CD14-positive monocyte (primary cell): ENCODE measurements at regions not wholly inside any gene's neighbourhood (a gene's known extent, or its start where the extent isn't known, plus 50 kb on each side); places are given as distances from the start of the nearest gene placed in this dataset.

Experiments used
- DNase-seq, 3 donors: peaks; one replicate each; pipeline ENCODE4 v3.0.0-alpha.2; 2011 to 2022
- H2AFZ ChIP-seq: 2 replicates; pipeline ENCODE4 v1.6.0; 2012; ENCODE audit warnings: mild to moderate bottlenecking, low read depth, low read length, inconsistent platforms; ENCODE audit not compliant: insufficient read depth, poor library complexity, severe bottlenecking
- H3K27ac ChIP-seq, 2 donors: 1 replicate in 1 of 2; 2 replicates in 1 of 2; pipeline ENCODE4 v1.5.1; 2012 to 2013; ENCODE audit warnings: low read length in 2 of 2, control low read depth in 1 of 2, inconsistent platforms in 1 of 2, low read depth in 1 of 2, mild to moderate bottlenecking in 1 of 2
- H3K27me3 ChIP-seq, 2 donors: one replicate each; pipeline versions ENCODE4 v1.6.0 to v1.6.1; 2011 to 2013; ENCODE audit warnings: low read length in 2 of 2; ENCODE audit not compliant: control insufficient read depth in 2 of 2, insufficient read depth in 2 of 2
- H3K36me3 ChIP-seq, 2 donors: replicated peaks in 1 of 2; 1 replicate in 1 of 2; 2 replicates in 1 of 2; pipeline versions ENCODE4 v1.5.1 to v1.6.1; 2012 to 2013; ENCODE audit warnings: low read length in 2 of 2, control low read depth in 1 of 2, inconsistent platforms in 1 of 2, mild to moderate bottlenecking in 1 of 2; ENCODE audit not compliant: insufficient read depth in 2 of 2, control insufficient read depth in 1 of 2
- H3K4me1 ChIP-seq, 2 donors: 1 replicate in 1 of 2; 2 replicates in 1 of 2; pipeline versions ENCODE4 v1.5.1 to v1.6.1; 2012 to 2013; ENCODE audit warnings: low read length in 2 of 2, control low read depth in 1 of 2, inconsistent platforms in 1 of 2, mild to moderate bottlenecking in 1 of 2, moderate library complexity in 1 of 2; ENCODE audit not compliant: insufficient read depth in 2 of 2, control insufficient read depth in 1 of 2
- H3K4me2 ChIP-seq: replicated peaks from 2 replicates; pipeline ENCODE3; 2012; ENCODE audit warnings: low read length, moderate library complexity, mild to moderate bottlenecking; ENCODE audit not compliant: poor library complexity, severe bottlenecking; ENCODE audit errors: extremely low read depth
- H3K4me3 ChIP-seq, 3 experiments: fragments of 200-600 bp in 1 of 3; sonication (generic) in 1 of 3; replicated peaks in 1 of 3; 1 replicate in 2 of 3; 2 replicates in 1 of 3; pipeline ENCODE4 v1.5.1; 2011 to 2013; ENCODE audit warnings: low read length in 3 of 3, mild to moderate bottlenecking in 3 of 3, control low read depth in 2 of 3, low read depth in 2 of 3, inconsistent platforms in 1 of 3, moderate library complexity in 1 of 3
- H3K79me2 ChIP-seq: 2 replicates; pipeline ENCODE4 v1.6.0; 2012; ENCODE audit warnings: mild to moderate bottlenecking, control low read depth, inconsistent platforms, low read length, moderate library complexity; ENCODE audit not compliant: insufficient read depth
- H3K9ac ChIP-seq: 2 replicates; pipeline ENCODE4 v1.6.0; 2017; ENCODE audit warnings: low read length, mild to moderate bottlenecking; ENCODE audit not compliant: insufficient read depth, poor library complexity, severe bottlenecking
- H3K9me3 ChIP-seq, 2 donors: replicated peaks in 1 of 2; 1 replicate in 1 of 2; 2 replicates in 1 of 2; pipeline versions ENCODE4 v1.5.1 to v1.6.1; 2012 to 2013; ENCODE audit warnings: low read length in 2 of 2, control low read depth in 1 of 2; ENCODE audit not compliant: control insufficient read depth in 1 of 2, insufficient read depth in 1 of 2
- H4K20me1 ChIP-seq: 2 replicates; pipeline ENCODE4 v1.6.0; 2012; ENCODE audit warnings: mild to moderate bottlenecking, low read length, control low read depth, moderate library complexity; ENCODE audit not compliant: insufficient read depth
- H3K27ac Mint-ChIP-seq, 7 donors: one replicate each; pipeline ENCODE4 v1.8.0; 2020; ENCODE audit warnings: mild to moderate bottlenecking in 7 of 7, mixed read lengths in 7 of 7, moderate library complexity in 6 of 7, inconsistent platforms in 2 of 7
- H3K27me3 Mint-ChIP-seq, 3 donors: one replicate each; pipeline ENCODE4 v1.8.0; 2021 to 2022; ENCODE audit warnings: low read depth in 3 of 3, mild to moderate bottlenecking in 3 of 3, mixed read lengths in 3 of 3, moderate library complexity in 3 of 3, inconsistent platforms in 1 of 3
- H3K36me3 Mint-ChIP-seq, 2 donors: one replicate each; pipeline ENCODE4 v1.8.0; 2020; ENCODE audit warnings: mixed read lengths in 2 of 2, inconsistent platforms in 1 of 2, mild to moderate bottlenecking in 1 of 2
- H3K4me1 Mint-ChIP-seq: one replicate; pipeline ENCODE4 v1.8.0; 2020; ENCODE audit warnings: mild to moderate bottlenecking, mixed read lengths
- H3K4me3 Mint-ChIP-seq, 2 donors: one replicate each; pipeline ENCODE4 v1.8.0; 2020; ENCODE audit warnings: mild to moderate bottlenecking in 2 of 2, mixed read lengths in 2 of 2, moderate library complexity in 1 of 2
- H3K9me3 Mint-ChIP-seq, 7 donors: one replicate each; pipeline ENCODE4 v1.8.0; 2020 to 2022; ENCODE audit warnings: mixed read lengths in 7 of 7, mild to moderate bottlenecking in 6 of 7, moderate library complexity in 6 of 7, inconsistent platforms in 2 of 7
- WGBS: methylation state at CpG from one replicate; pipeline ENCODE4 v1.1.5; 2013; ENCODE audit warnings: missing lambda C conversion rate; ENCODE audit not compliant: insufficient coverage; 5-methylcytosine and 5-hydroxymethylcytosine counted together
- intact Hi-C, 2 donors: fragments of 100-400 bp; cut with micrococcal nuclease; formaldehyde crosslinking; loops; one replicate each; pipeline versions ENCODE4 v1.15.0 to v1.15.1; 2023
- TF ChIP-seq, protein P1 (sequence below): fragments of 200-600 bp; IDR thresholded peaks from one replicate; pipeline ENCODE4 v1.8.0; 2022; ENCODE audit warnings: antibody characterized with exemption, mild to moderate bottlenecking

DNA sequence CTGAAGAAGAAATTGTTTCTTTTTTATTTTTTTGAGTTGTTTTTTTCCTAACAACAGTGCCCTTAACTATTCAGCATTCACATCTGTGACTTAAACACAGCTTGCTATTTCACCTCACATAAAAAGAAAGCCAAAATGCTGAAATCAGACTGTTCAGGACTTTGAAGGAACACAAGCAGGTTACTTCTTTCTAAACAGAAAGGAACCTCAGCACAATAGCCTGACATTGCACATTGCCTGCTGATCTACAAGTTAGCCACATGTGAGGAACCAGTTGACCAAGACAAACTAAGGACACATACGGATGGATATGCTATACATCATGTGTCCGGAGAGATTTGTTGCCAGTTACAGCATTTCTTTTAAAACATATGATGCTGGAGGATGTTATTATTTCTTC, 331.1 kb downstream of the FSIP2 start:
- intact Hi-C loops: no loop called here
- no peaks in the 10 kb centered on the region for H3K4me1 ChIP-seq
- DNase-seq: no peak
- H3K4me2 ChIP-seq: no peak overlapping the region
- H2AFZ ChIP-seq: no peak overlapping the region
- H4K20me1 ChIP-seq: no peaks in the 10 kb centered on the region
- no peaks in the 10 kb centered on the region for H3K9me3 ChIP-seq
- Mint-ChIP-seq H3K4me1 (no peaks in the 10 kb centered on the region), H3K4me3 (no peak overlapping the region), H3K27ac (no peak overlapping the region), H3K27me3 (peaks cover 0 to 1% (median 0%) of the 10 kb centered on the region in 3 donors), H3K9me3 (peaks cover 0 to 6% (median 3%) of the 10 kb centered on the region in 7 donors), H3K36me3 (no peaks in the 10 kb centered on the region)
- WGBS: no CpG with 5 or more reads among the region's 2 CpGs
- TF ChIP-seq, protein P1, sequence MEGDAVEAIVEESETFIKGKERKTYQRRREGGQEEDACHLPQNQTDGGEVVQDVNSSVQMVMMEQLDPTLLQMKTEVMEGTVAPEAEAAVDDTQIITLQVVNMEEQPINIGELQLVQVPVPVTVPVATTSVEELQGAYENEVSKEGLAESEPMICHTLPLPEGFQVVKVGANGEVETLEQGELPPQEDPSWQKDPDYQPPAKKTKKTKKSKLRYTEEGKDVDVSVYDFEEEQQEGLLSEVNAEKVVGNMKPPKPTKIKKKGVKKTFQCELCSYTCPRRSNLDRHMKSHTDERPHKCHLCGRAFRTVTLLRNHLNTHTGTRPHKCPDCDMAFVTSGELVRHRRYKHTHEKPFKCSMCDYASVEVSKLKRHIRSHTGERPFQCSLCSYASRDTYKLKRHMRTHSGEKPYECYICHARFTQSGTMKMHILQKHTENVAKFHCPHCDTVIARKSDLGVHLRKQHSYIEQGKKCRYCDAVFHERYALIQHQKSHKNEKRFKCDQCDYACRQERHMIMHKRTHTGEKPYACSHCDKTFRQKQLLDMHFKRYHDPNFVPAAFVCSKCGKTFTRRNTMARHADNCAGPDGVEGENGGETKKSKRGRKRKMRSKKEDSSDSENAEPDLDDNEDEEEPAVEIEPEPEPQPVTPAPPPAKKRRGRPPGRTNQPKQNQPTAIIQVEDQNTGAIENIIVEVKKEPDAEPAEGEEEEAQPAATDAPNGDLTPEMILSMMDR: no peak
- H3K27ac ChIP-seq: no peak overlapping the region
- H3K9ac ChIP-seq: no peak overlapping the region
- no peaks in the 10 kb centered on the region for H3K27me3 ChIP-seq
- H3K79me2 ChIP-seq: no peaks in the 10 kb centered on the region
- H3K36me3 ChIP-seq: no peaks in the 10 kb centered on the region
- H3K4me3 ChIP-seq: no peak overlapping the region

DNA sequence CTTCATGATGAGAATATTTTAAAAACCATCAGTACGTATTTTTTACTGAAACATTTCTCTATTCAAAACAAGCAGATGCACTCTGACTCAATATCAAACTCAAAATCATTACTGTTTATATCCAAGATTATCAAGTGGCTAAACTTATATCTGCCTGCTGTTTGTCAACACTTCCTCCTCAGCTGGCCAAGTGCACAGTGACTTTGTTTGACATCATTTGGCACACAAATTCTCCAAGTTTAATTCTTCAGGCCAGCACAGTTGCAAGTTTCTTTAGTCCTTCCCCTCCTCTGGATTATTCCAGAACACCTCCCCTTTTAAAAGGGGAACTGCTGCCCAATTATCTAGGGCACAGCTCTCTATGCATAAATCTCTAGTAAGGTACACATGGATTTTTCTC, 346.6 kb downstream of the FSIP2 start:
- no peak overlapping the region for H3K27ac ChIP-seq
- H3K4me3 ChIP-seq: no peak overlapping the region
- no peak overlapping the region for H3K4me2 ChIP-seq
- TF ChIP-seq, protein P1: no peak
- H3K4me1 ChIP-seq: no peaks in the 10 kb centered on the region
- no peak for DNase-seq
- no peak overlapping the region for H3K4me3 Mint-ChIP-seq
- H3K27me3 ChIP-seq: no peaks in the 10 kb centered on the region
- no CpG with 5 or more reads among the region's 1 CpG for WGBS
- no peaks in the 10 kb centered on the region for H3K79me2 ChIP-seq
- no peaks in the 10 kb centered on the region for H3K9me3 ChIP-seq
- no peak overlapping the region for H2AFZ ChIP-seq
- no peak overlapping the region for H3K27ac Mint-ChIP-seq
- intact Hi-C loops: no loop called here
- no peaks in the 10 kb centered on the region for H3K27me3 Mint-ChIP-seq
- H3K36me3 ChIP-seq: no peaks in the 10 kb centered on the region
- peaks cover 0 to 4% (median 1%) of the 10 kb centered on the region in 7 donors for H3K9me3 Mint-ChIP-seq
- no peak overlapping the region for H3K9ac ChIP-seq
- H3K36me3 Mint-ChIP-seq: no peaks in the 10 kb centered on the region
- no peaks in the 10 kb centered on the region for H4K20me1 ChIP-seq
- H3K4me1 Mint-ChIP-seq: no peaks in the 10 kb centered on the region
